Neuronal stem cell (in vitro differentiated cells): ENCODE measurements at regions not wholly inside any gene's neighbourhood (a gene's known extent, or its start where the extent isn't known, plus 50 kb on each side); places are given as distances from the start of the nearest gene placed in this dataset.

Experiments used
- DNase-seq: peaks from one replicate; pipeline ENCODE4 v3.0.0-alpha.2; 2013; ENCODE audit warnings: low spot score
- H2AFZ ChIP-seq: one replicate; pipeline ENCODE4 v1.6.1; 2013; ENCODE audit warnings: mild to moderate bottlenecking, low read length, inconsistent platforms
- H2AK5ac ChIP-seq: 2 replicates; pipeline ENCODE4 v1.6.1; 2013; ENCODE audit warnings: low read depth, mild to moderate bottlenecking, inconsistent platforms, low read length, moderate library complexity, mixed read lengths
- H2BK120ac ChIP-seq: 2 replicates; pipeline ENCODE4 v1.6.1; 2013; ENCODE audit warnings: low read depth, mild to moderate bottlenecking, inconsistent platforms, low read length, moderate library complexity, mixed read lengths
- H2BK12ac ChIP-seq: one replicate; pipeline ENCODE4 v1.6.1; 2013; ENCODE audit warnings: low read length, inconsistent platforms
- H2BK15ac ChIP-seq: 2 replicates; pipeline ENCODE4 v1.6.1; 2013; ENCODE audit warnings: mild to moderate bottlenecking, low read length, inconsistent platforms, mixed read lengths
- H2BK5ac ChIP-seq: one replicate; pipeline ENCODE4 v1.6.1; 2013; ENCODE audit warnings: inconsistent platforms, mild to moderate bottlenecking, low read length, moderate library complexity
- H3K14ac ChIP-seq: one replicate; pipeline ENCODE4 v1.6.1; 2013; ENCODE audit warnings: low read length, inconsistent platforms
- H3K18ac ChIP-seq: 2 replicates; pipeline ENCODE4 v1.6.1; 2013; ENCODE audit warnings: low read length, inconsistent platforms
- H3K23ac ChIP-seq: 2 replicates; pipeline ENCODE4 v1.6.1; 2013; ENCODE audit warnings: low read depth, mild to moderate bottlenecking, mixed read lengths, low read length, inconsistent platforms; ENCODE audit not compliant: poor library complexity
- H3K27ac ChIP-seq: replicated peaks from 3 replicates; pipeline ENCODE4 v1.5.1; 2013; ENCODE audit warnings: low read length, inconsistent platforms
- H3K27me3 ChIP-seq, 3 experiments: 2 replicates each; pipeline ENCODE4 v1.6.1; 2013; ENCODE audit warnings: low read length in 3 of 3, mild to moderate bottlenecking in 2 of 3, inconsistent platforms in 1 of 3, low read depth in 1 of 3, mixed read lengths in 1 of 3, moderate library complexity in 1 of 3; ENCODE audit not compliant: control insufficient read depth in 3 of 3, insufficient read depth in 3 of 3
- H3K36me3 ChIP-seq, 2 donors: replicated peaks in 1 of 2; 2 replicates each; pipeline ENCODE4 v1.6.1; 2013; ENCODE audit warnings: low read length in 2 of 2; ENCODE audit not compliant: control insufficient read depth in 2 of 2, insufficient read depth in 2 of 2
- H3K4ac ChIP-seq: 2 replicates; pipeline ENCODE4 v1.6.1; 2013; ENCODE audit warnings: inconsistent platforms, mild to moderate bottlenecking, low read length, moderate library complexity
- H3K4me1 ChIP-seq, 2 donors: 1 replicate in 1 of 2; 2 replicates in 1 of 2; pipeline ENCODE4 v1.6.1; 2013; ENCODE audit warnings: low read length in 2 of 2, low read depth in 1 of 2; ENCODE audit not compliant: control insufficient read depth in 2 of 2, insufficient read depth in 1 of 2
- H3K4me2 ChIP-seq: one replicate; pipeline ENCODE4 v1.6.1; 2013; ENCODE audit warnings: mild to moderate bottlenecking, low read length, inconsistent platforms; ENCODE audit not compliant: insufficient read depth, poor library complexity, severe bottlenecking
- H3K4me3 ChIP-seq, 2 donors: 2 replicates each; pipeline ENCODE4 v1.5.1; 2013; ENCODE audit warnings: low read length in 2 of 2, mild to moderate bottlenecking in 2 of 2, inconsistent platforms in 1 of 2, moderate library complexity in 1 of 2
- H3K79me1 ChIP-seq: one replicate; pipeline ENCODE4 v1.6.1; 2013; ENCODE audit warnings: low read depth, mild to moderate bottlenecking, inconsistent platforms, low read length, moderate library complexity
- H3K9ac ChIP-seq: one replicate; pipeline ENCODE4 v1.6.1; 2013; ENCODE audit warnings: mild to moderate bottlenecking, low read depth, low read length, inconsistent platforms; ENCODE audit not compliant: poor library complexity
- H3K9me3 ChIP-seq, 2 donors: replicated peaks in 1 of 2; 2 replicates each; pipeline versions ENCODE3 to v1.6.1; 2013; ENCODE audit warnings: low read length in 2 of 2, mild to moderate bottlenecking in 2 of 2, inconsistent platforms in 1 of 2, low read depth in 1 of 2, mixed read lengths in 1 of 2, moderate library complexity in 1 of 2; ENCODE audit not compliant: control insufficient read depth in 2 of 2, insufficient read depth in 1 of 2
- H4K8ac ChIP-seq: one replicate; pipeline ENCODE4 v1.6.1; 2013; ENCODE audit warnings: low read depth, mild to moderate bottlenecking, inconsistent platforms, low read length, moderate library complexity
- H4K91ac ChIP-seq: one replicate; pipeline ENCODE4 v1.6.1; 2013; ENCODE audit warnings: low read length, low read depth, mild to moderate bottlenecking, inconsistent platforms; ENCODE audit not compliant: poor library complexity
- WGBS, 2 donors: extraction: QIAGEN DNeasy Blood & Tissue Kit; methylation state at CpG; one replicate each; pipeline ENCODE4 v1.1.7; 2013; ENCODE audit warnings: missing lambda C conversion rate in 2 of 2, mixed read lengths in 1 of 2; ENCODE audit not compliant: insufficient read length in 2 of 2, insufficient replicate concordance in 1 of 2; ENCODE audit errors: extremely low coverage in 2 of 2; 5-methylcytosine and 5-hydroxymethylcytosine counted together

- Histone ChIP-seq H3K18ac (no peak overlapping the region), H3K9me3 (no peaks in the 10 kb centered on the region), H2AK5ac (no peak overlapping the region), H3K4me1 (no peaks in the 10 kb centered on the region), H2BK12ac (no peak overlapping the region), H4K91ac (no peak overlapping the region), H3K4me2 (no peak overlapping the region), H3K4ac (no peak overlapping the region), H3K79me1 (no peaks in the 10 kb centered on the region), H2AFZ (peak overlapping the region; percentile 16), H4K8ac (no peak overlapping the region), H3K14ac (no peak overlapping the region), H2BK120ac (no peak overlapping the region), H3K27ac (no peak overlapping the region), H3K36me3 (no peaks in the 10 kb centered on the region), H3K4me3 (no peak overlapping the region), H3K23ac (no peak overlapping the region), H3K27me3 (no peaks in the 10 kb centered on the region), H2BK15ac (no peak overlapping the region), H2BK5ac (no peak overlapping the region), H3K9ac (no peak overlapping the region)
- no peak for DNase-seq
- no CpG with 5 or more reads among the region's 4 CpGs for WGBS, 2 donors
Measured at GRCh38 chr7:115417662-115418061, 495.8 kb downstream of the MDFIC start.

GRCh38 chr7:115410972-115411686 is 489.2 kb downstream of the MDFIC start:
- H4K8ac ChIP-seq, result no peak overlapping the region
- no peak overlapping the region for H3K18ac ChIP-seq
- H2BK15ac ChIP-seq, result no peak overlapping the region
- H3K14ac ChIP-seq, result no peak overlapping the region
- H3K4me2 ChIP-seq, result no peak overlapping the region
- H3K4me1 ChIP-seq, result no peaks in the 10 kb centered on the region
- no peak overlapping the region for H2BK5ac ChIP-seq
- no peaks in the 10 kb centered on the region for H3K36me3 ChIP-seq
- H2BK120ac ChIP-seq, result no peak overlapping the region
- H3K27me3 ChIP-seq, result no peaks in the 10 kb centered on the region
- H4K91ac ChIP-seq, result no peak overlapping the region
- H3K79me1 ChIP-seq, result no peaks in the 10 kb centered on the region
- no peak for DNase-seq
- H2BK12ac ChIP-seq, result no peak overlapping the region
- no peak overlapping the region for H3K4me3 ChIP-seq
- no peaks in the 10 kb centered on the region for H3K9me3 ChIP-seq
- no peak overlapping the region for H3K23ac ChIP-seq
- H3K27ac ChIP-seq, result no peak overlapping the region
- no CpG with 5 or more reads among the region's 3 CpGs for WGBS, 2 donors
- H3K9ac ChIP-seq, result no peak overlapping the region
- no peak overlapping the region for H3K4ac ChIP-seq
- no peak overlapping the region for H2AFZ ChIP-seq
- no peak overlapping the region for H2AK5ac ChIP-seq

GRCh38 chr7:115410434-115410820 is 488.5 kb downstream of the MDFIC start:
- no CpG with 5 or more reads among the region's 4 CpGs for WGBS, 2 donors

GRCh38 chr7:115409682-115410433 is 488.0 kb downstream of the MDFIC start:
- Histone ChIP-seq H2BK120ac (no peak overlapping the region), H2AFZ (peak overlapping the region; percentile 79), H2AK5ac (no peak overlapping the region), H2BK5ac (no peak overlapping the region), H3K4me3 (no peak overlapping the region), H3K27me3 (no peaks in the 10 kb centered on the region), H3K27ac (no peak overlapping the region), H3K23ac (no peak overlapping the region), H3K4ac (no peak overlapping the region), H3K18ac (no peak overlapping the region), H3K9ac (no peak overlapping the region), H3K36me3 (no peaks in the 10 kb centered on the region), H3K4me1 (no peaks in the 10 kb centered on the region), H3K79me1 (no peaks in the 10 kb centered on the region), H2BK15ac (no peak overlapping the region), H2BK12ac (no peak overlapping the region), H3K9me3 (no peaks in the 10 kb centered on the region), H4K8ac (no peak overlapping the region), H3K14ac (no peak overlapping the region), H4K91ac (no peak overlapping the region), H3K4me2 (no peak overlapping the region)
- WGBS, 2 donors, result no CpG with 5 or more reads among the region's 3 CpGs
- no peak for DNase-seq

More at GRCh38 chr7:115410434-115410820, 488.5 kb downstream of the MDFIC start:
- Histone ChIP-seq H3K18ac (no peak overlapping the region), H3K14ac (no peak overlapping the region), H2AFZ (peak overlapping the region; percentile 79), H4K8ac (no peak overlapping the region), H3K4me1 (no peaks in the 10 kb centered on the region), H3K79me1 (no peaks in the 10 kb centered on the region), H2BK15ac (no peak overlapping the region), H3K4ac (no peak overlapping the region), H3K4me3 (no peak overlapping the region), H2BK12ac (no peak overlapping the region), H3K4me2 (no peak overlapping the region), H2BK120ac (no peak overlapping the region), H3K9me3 (no peaks in the 10 kb centered on the region), H3K9ac (no peak overlapping the region), H3K23ac (no peak overlapping the region), H3K27ac (no peak overlapping the region), H2BK5ac (no peak overlapping the region), H2AK5ac (no peak overlapping the region), H3K36me3 (no peaks in the 10 kb centered on the region), H4K91ac (no peak overlapping the region), H3K27me3 (no peaks in the 10 kb centered on the region)
- DNase-seq, result no peak
